Lung (tissue), 11 donors: ENCODE measurements at regions not wholly inside any gene's neighbourhood (a gene's known extent, or its start where the extent isn't known, plus 50 kb on each side); places are given as distances from the start of the nearest gene placed in this dataset.

Experiments used
- ATAC-seq: fragments of 200-7000 bp; cut with Tn5 transposase; one replicate; pipeline ENCODE4 v1.9.1; 2020; ENCODE audit warnings: moderate number of reproducible peaks; ENCODE audit not compliant: insufficient read depth, low FRiP score
- DNase-seq, 3 donors: peaks; one replicate each; pipeline ENCODE4 v3.0.0-alpha.2; 2013 to 2017
- H3K27ac ChIP-seq, 2 donors: one replicate each; pipeline ENCODE4 v1.5.1; 2013; ENCODE audit warnings: mild to moderate bottlenecking in 2 of 2, moderate library complexity in 2 of 2, control low read depth in 1 of 2, inconsistent platforms in 1 of 2, low read depth in 1 of 2, low read length in 1 of 2
- H3K27me3 ChIP-seq, 3 donors: one replicate each; pipeline ENCODE4 v1.5.1; 2013; ENCODE audit warnings: low read length in 2 of 3; ENCODE audit not compliant: control insufficient read depth in 3 of 3, insufficient read depth in 3 of 3
- H3K36me3 ChIP-seq, 4 donors: one replicate each; pipeline ENCODE4 v1.5.1; 2013; ENCODE audit warnings: low read length in 4 of 4, mild to moderate bottlenecking in 1 of 4, moderate library complexity in 1 of 4; ENCODE audit not compliant: control insufficient read depth in 4 of 4, insufficient read depth in 4 of 4
- H3K4me1 ChIP-seq, 5 donors: one replicate each; pipeline ENCODE4 v1.5.1; 2013; ENCODE audit warnings: low read length in 5 of 5, mild to moderate bottlenecking in 2 of 5, moderate library complexity in 1 of 5; ENCODE audit not compliant: control insufficient read depth in 5 of 5, insufficient read depth in 5 of 5
- H3K4me3 ChIP-seq: one replicate; pipeline ENCODE4 v1.5.1; 2013; ENCODE audit warnings: mild to moderate bottlenecking, control low read depth, moderate library complexity
- H3K9ac ChIP-seq, 2 donors: one replicate each; pipeline ENCODE4 v1.5.1; 2013; ENCODE audit warnings: low read length in 2 of 2, control low read depth in 1 of 2; ENCODE audit not compliant: insufficient read depth in 1 of 2
- H3K9me3 ChIP-seq, 4 donors: one replicate each; pipeline ENCODE4 v1.5.1; 2013; ENCODE audit warnings: low read length in 3 of 4, mild to moderate bottlenecking in 1 of 4, moderate library complexity in 1 of 4; ENCODE audit not compliant: control insufficient read depth in 4 of 4, insufficient read depth in 3 of 4
- CTCF ChIP-seq: IDR thresholded peaks from 2 replicates; pipeline ENCODE4 v1.5.1; 2012; ENCODE audit warnings: mild to moderate bottlenecking; ENCODE audit errors: control extremely low read depth, extremely low read depth
- WGBS, 2 donors: extraction: QIAGEN DNeasy Blood & Tissue Kit; methylation state at CpG; one replicate each; pipeline ENCODE4 v1.1.7; 2013; 5-methylcytosine and 5-hydroxymethylcytosine counted together
- donor health status: control.
- donor health status: control.
- donor health status: Bipolar disorder and iron deficiency.
- donor health status: healthy.
- donor health status: DM: yes; HTN: yes; CAD: no.

DNA sequence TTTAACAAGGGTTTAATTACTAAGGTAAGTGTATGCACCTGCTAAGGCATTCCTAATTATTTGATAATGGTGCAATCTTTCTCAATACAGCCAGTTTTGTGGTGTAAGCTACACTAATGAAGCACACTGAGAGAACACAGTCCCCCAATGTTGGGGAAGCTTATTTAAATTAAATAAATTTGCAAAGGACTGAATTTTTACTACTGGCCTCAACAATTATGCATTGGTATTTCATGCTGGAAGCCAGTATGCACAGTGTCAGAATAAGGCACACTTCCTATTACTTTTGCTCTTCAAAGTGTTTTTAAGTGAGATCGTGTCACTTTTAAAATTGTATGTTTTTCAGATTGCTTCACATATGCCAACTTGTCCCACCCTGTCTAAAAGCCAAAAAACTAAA lies 103.2 kb upstream of the ZNF521 start:
- H3K4me1 ChIP-seq: peaks cover 0 to 35% (median 2%) of the 10 kb centered on the region in 5 donors
- no peaks in the 10 kb centered on the region for H3K36me3 ChIP-seq
- ATAC-seq (no peak), DNase-seq (no peak)
- 84 to 87% methylated on average over 1 of the region's 1 CpG for WGBS, 2 donors
- no peaks in the 10 kb centered on the region for H3K27me3 ChIP-seq
- H3K27ac ChIP-seq: no peak overlapping the region
- peaks cover 0 to 1% (median 0%) of the 10 kb centered on the region in 4 donors for H3K9me3 ChIP-seq
- no peak overlapping the region for H3K9ac ChIP-seq
- H3K4me3 ChIP-seq: no peak overlapping the region
- TF ChIP-seq CTCF: no peak

DNA sequence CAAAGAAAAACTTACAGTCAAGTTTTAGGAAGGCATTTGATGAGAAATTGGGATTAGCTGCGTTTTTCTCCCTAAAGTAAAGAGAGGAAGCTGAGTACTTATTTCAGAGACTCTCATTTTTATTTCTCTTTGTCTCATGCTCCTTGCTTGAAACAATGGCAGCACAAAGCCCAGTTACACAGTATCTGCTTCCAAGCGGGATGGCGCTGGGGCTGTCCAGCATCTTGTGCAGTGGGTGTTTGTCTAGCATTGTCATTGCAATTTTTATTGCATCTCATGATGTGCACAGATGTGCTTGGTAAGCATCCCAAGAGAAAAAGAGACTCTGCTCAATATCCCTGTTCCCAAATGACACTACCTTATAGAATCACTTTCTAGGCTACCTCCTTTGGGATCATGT lies 102.8 kb upstream of the ZNF521 start:
- 88 to 89% methylated on average over 3 of the region's 3 CpGs for WGBS, 2 donors
- Histone ChIP-seq H3K9me3 (peaks cover 0 to 1% (median 0%) of the 10 kb centered on the region in 4 donors), H3K27me3 (no peaks in the 10 kb centered on the region), H3K9ac (no peak overlapping the region), H3K36me3 (no peaks in the 10 kb centered on the region), H3K27ac (no peak overlapping the region), H3K4me1 (peaks cover 0 to 31% (median 2%) of the 10 kb centered on the region in 5 donors), H3K4me3 (no peak overlapping the region)
- no peak for DNase-seq
- ATAC-seq: no peak
- TF ChIP-seq CTCF: no peak

- H3K9me3 ChIP-seq: peaks cover 0 to 1% (median 0%) of the 10 kb centered on the region in 4 donors
- WGBS, 2 donors: 91 to 93% methylated on average over 4 of the region's 4 CpGs
- H3K36me3 ChIP-seq: no peaks in the 10 kb centered on the region
- no peak overlapping the region for H3K4me3 ChIP-seq
- H3K27me3 ChIP-seq: no peaks in the 10 kb centered on the region
- DNase-seq (no peak), ATAC-seq (no peak)
- peaks cover 0 to 30% (median 2%) of the 10 kb centered on the region in 5 donors for H3K4me1 ChIP-seq
- TF ChIP-seq CTCF: no peak
- H3K27ac ChIP-seq: no peak overlapping the region
- H3K9ac ChIP-seq: no peak overlapping the region
These were observed 102.3 kb upstream of the ZNF521 start for GRCh38 chr18:25454270-25454659.

GRCh38 chr18:25453556-25454269 lies 101.7 kb upstream of the ZNF521 start:
- 76 to 82% methylated on average over 7 of the region's 7 CpGs for WGBS, 2 donors
- ATAC-seq: no peak
- TF ChIP-seq CTCF: no peak

More at GRCh38 chr18:25453556-25454269, 101.7 kb upstream of the ZNF521 start:
- no peak overlapping the region for H3K27ac ChIP-seq
- H3K36me3 ChIP-seq: no peaks in the 10 kb centered on the region
- H3K9me3 ChIP-seq: peaks cover 0 to 1% (median 0%) of the 10 kb centered on the region in 4 donors
- H3K4me1 ChIP-seq: peaks cover 0 to 30% (median 2%) of the 10 kb centered on the region in 5 donors
- H3K27me3 ChIP-seq: no peaks in the 10 kb centered on the region
- H3K4me3 ChIP-seq: no peak overlapping the region
- DNase-seq: no peak
- no peak overlapping the region for H3K9ac ChIP-seq
